DOHH2 (cell line): ENCODE measurements at regions not wholly inside any gene's neighbourhood (a gene's known extent, or its start where the extent isn't known, plus 50 kb on each side); places are given as distances from the start of the nearest gene placed in this dataset.

ENCODE experiments used
- H3F3A ChIP-seq: fragments of 200-600 bp; sonication (generic), shearing (Covaris generic); 2 replicates; pipeline ENCODE4 v1.6.0; 2016; ENCODE audit warnings: antibody characterized with exemption, mild to moderate bottlenecking; ENCODE audit not compliant: control insufficient read depth, insufficient read depth
- H3K27ac ChIP-seq: fragments of 200-600 bp; sonication (generic); 2 replicates; pipeline ENCODE4 v1.5.1; 2014; ENCODE audit warnings: low read depth, mild to moderate bottlenecking, low read length, moderate library complexity
- H3K27me3 ChIP-seq: fragments of 200-600 bp; sonication (generic); 2 replicates; pipeline ENCODE4 v1.6.1; 2014; ENCODE audit warnings: mild to moderate bottlenecking, low read length, mixed read lengths; ENCODE audit not compliant: control insufficient read depth
- H3K36me3 ChIP-seq: fragments of 200-600 bp; sonication (generic); 2 replicates; pipeline ENCODE4 v1.6.1; 2014; ENCODE audit warnings: mild to moderate bottlenecking, low read length, moderate library complexity, mixed read lengths; ENCODE audit not compliant: control insufficient read depth
- H3K4me1 ChIP-seq: fragments of 200-600 bp; sonication (generic); 2 replicates; pipeline ENCODE4 v1.6.1; 2014; ENCODE audit warnings: mild to moderate bottlenecking, low read length, mixed read lengths; ENCODE audit not compliant: control insufficient read depth
- H3K4me2 ChIP-seq: fragments of 200-600 bp; sonication (generic); 2 replicates; pipeline ENCODE4 v1.6.0; 2014; ENCODE audit warnings: mild to moderate bottlenecking, low read length, moderate library complexity
- H3K4me3 ChIP-seq: fragments of 200-600 bp; sonication (generic); 2 replicates; pipeline ENCODE4 v1.5.1; 2014; ENCODE audit warnings: mild to moderate bottlenecking, low read length, mixed read lengths
- H3K79me2 ChIP-seq: fragments of 200-600 bp; sonication (generic); 2 replicates; pipeline ENCODE4 v1.6.1; 2014; ENCODE audit warnings: mild to moderate bottlenecking, low read length, mixed read lengths; ENCODE audit not compliant: control insufficient read depth
- H3K9me2 ChIP-seq: fragments of 200-600 bp; sonication (generic); replicated peaks from 2 replicates; pipeline ENCODE4 v1.6.1; 2014; ENCODE audit warnings: mild to moderate bottlenecking, low read length, mixed read lengths; ENCODE audit not compliant: control insufficient read depth
- H3K9me3 ChIP-seq: fragments of 200-600 bp; sonication (generic); 2 replicates; pipeline ENCODE4 v1.6.1; 2014; ENCODE audit warnings: antibody characterized with exemption, low read length, mixed read lengths; ENCODE audit not compliant: control insufficient read depth, insufficient read depth
- H4K20me1 ChIP-seq: fragments of 200-600 bp; sonication (generic); 2 replicates; pipeline ENCODE4 v1.6.0; 2014; ENCODE audit warnings: low read depth, mild to moderate bottlenecking, antibody characterized with exemption, low read length, moderate library complexity; ENCODE audit not compliant: control insufficient read depth, insufficient read depth
- CTCF ChIP-seq: fragments of 200-600 bp; sonication (generic); IDR thresholded peaks from one replicate; pipeline ENCODE4 v1.5.1; 2014; ENCODE audit warnings: antibody characterized with exemption, mild to moderate bottlenecking, low read depth, low read length; ENCODE audit not compliant: poor library complexity, severe bottlenecking
- EZH2phosphoT487 ChIP-seq: fragments of 200-600 bp; sonication (generic); IDR thresholded peaks from 2 replicates; pipeline ENCODE4 v1.6.1; 2017; ENCODE audit warnings: borderline replicate concordance, mild to moderate bottlenecking, antibody characterized with exemption, low read length, moderate library complexity, mixed read lengths

GRCh38 chr2:223147431-223147830, 95.4 kb downstream of the KCNE4 start:
- Histone ChIP-seq H3K36me3 (no peaks in the 10 kb centered on the region), H3K4me2 (no peak overlapping the region), H3K9me3 (no peaks in the 10 kb centered on the region), H4K20me1 (no peaks in the 10 kb centered on the region), H3K9me2 (no peaks in the 10 kb centered on the region), H3K27ac (no peak overlapping the region), H3K27me3 (no peaks in the 10 kb centered on the region), H3K4me3 (no peak overlapping the region), H3K4me1 (no peaks in the 10 kb centered on the region), H3K79me2 (no peaks in the 10 kb centered on the region), H3F3A (no peaks in the 10 kb centered on the region)
- TF ChIP-seq CTCF (no peak), EZH2phosphoT487 (no peak)

- Histone ChIP-seq H4K20me1 (no peaks in the 10 kb centered on the region), H3K27ac (no peak overlapping the region), H3K27me3 (no peaks in the 10 kb centered on the region), H3K4me1 (no peaks in the 10 kb centered on the region), H3K9me3 (no peaks in the 10 kb centered on the region), H3K4me2 (no peak overlapping the region), H3K36me3 (no peaks in the 10 kb centered on the region), H3K4me3 (no peak overlapping the region), H3F3A (no peaks in the 10 kb centered on the region), H3K79me2 (no peaks in the 10 kb centered on the region), H3K9me2 (no peaks in the 10 kb centered on the region)
- no peak for TF ChIP-seq CTCF
- no peak for TF ChIP-seq EZH2phosphoT487
Measured at GRCh38 chr2:223148516-223148915, 96.5 kb downstream of the KCNE4 start.

- no peak overlapping the region for H3K4me2 ChIP-seq
- H3K4me1 ChIP-seq = no peaks in the 10 kb centered on the region
- H4K20me1 ChIP-seq = no peaks in the 10 kb centered on the region
- H3F3A ChIP-seq = no peaks in the 10 kb centered on the region
- H3K27me3 ChIP-seq = no peaks in the 10 kb centered on the region
- TF ChIP-seq CTCF = no peak
- no peak for TF ChIP-seq EZH2phosphoT487
- H3K36me3 ChIP-seq = no peaks in the 10 kb centered on the region
- H3K4me3 ChIP-seq = no peak overlapping the region
- no peaks in the 10 kb centered on the region for H3K79me2 ChIP-seq
- no peaks in the 10 kb centered on the region for H3K9me2 ChIP-seq
- no peak overlapping the region for H3K27ac ChIP-seq
- no peaks in the 10 kb centered on the region for H3K9me3 ChIP-seq
Measured at GRCh38 chr2:223155956-223156355, 104.0 kb downstream of the KCNE4 start.
